Keratinocyte (primary cell): ENCODE measurements at regions not wholly inside any gene's neighbourhood (a gene's known extent, or its start where the extent isn't known, plus 50 kb on each side); places are given as distances from the start of the nearest gene placed in this dataset.
A peak's percentile ranks its signal among the peaks of the same experiment; 100 is the strongest.

Source experiments
- DNase-seq: peaks from one replicate; pipeline ENCODE4 v3.0.0-alpha.2; 2011; ENCODE audit warnings: low read depth, missing footprints, low spot score
- FAIRE-seq: peaks from 2 replicates; lab custom pipeline; 2011; peaks lifted over from hg19 to GRCh38; lab: Jason Lieb, UNC
- H2AFZ ChIP-seq: 2 replicates; pipeline ENCODE4 v1.6.0; 2012; ENCODE audit warnings: low read length, control low read depth, inconsistent platforms; ENCODE audit not compliant: control insufficient read depth
- H3K27ac ChIP-seq: 2 replicates; pipeline ENCODE4 v1.5.1; 2011; ENCODE audit warnings: low read length; ENCODE audit not compliant: control insufficient read depth, insufficient read depth
- H3K27me3 ChIP-seq: 3 replicates; pipeline ENCODE4 v1.6.0; 2011; ENCODE audit warnings: low read length; ENCODE audit not compliant: control insufficient read depth, insufficient read depth; ENCODE audit errors: extremely low read depth
- H3K36me3 ChIP-seq, 2 experiments: 2 replicates in 1 of 2; 3 replicates in 1 of 2; pipeline ENCODE4 v1.5.1; 2011; ENCODE audit warnings: low read length in 2 of 2, mild to moderate bottlenecking in 1 of 2; ENCODE audit not compliant: control insufficient read depth in 2 of 2, insufficient read depth in 2 of 2; ENCODE audit errors: extremely low read depth in 1 of 2
- H3K4me1 ChIP-seq: 3 replicates; pipeline ENCODE4 v1.5.1; 2011; ENCODE audit warnings: low read length; ENCODE audit not compliant: control insufficient read depth, insufficient read depth; ENCODE audit errors: extremely low read depth
- H3K4me2 ChIP-seq: 3 replicates; pipeline ENCODE4 v1.6.0; 2011; ENCODE audit warnings: low read depth, low read length; ENCODE audit not compliant: control insufficient read depth, insufficient read depth; ENCODE audit errors: extremely low read depth
- H3K4me3 ChIP-seq, 3 experiments: fragments of 200-600 bp in 1 of 3; sonication (generic) in 1 of 3; 2 replicates in 2 of 3; 3 replicates in 1 of 3; pipeline ENCODE4 v1.5.1; 2011 to 2016; ENCODE audit warnings: low read length in 3 of 3, mild to moderate bottlenecking in 3 of 3, control low read depth in 2 of 3, inconsistent platforms in 1 of 3, low read depth in 1 of 3, mixed read lengths in 1 of 3, mixed run types in 1 of 3, moderate library complexity in 1 of 3; ENCODE audit not compliant: control insufficient read depth in 2 of 3, insufficient read depth in 2 of 3; ENCODE audit errors: extremely low read depth in 1 of 3
- H3K79me2 ChIP-seq: 2 replicates; pipeline ENCODE4 v1.6.0; 2012; ENCODE audit warnings: low read length; ENCODE audit not compliant: control insufficient read depth, insufficient read depth
- H3K9ac ChIP-seq: 3 replicates; pipeline ENCODE4 v1.6.0; 2011; ENCODE audit warnings: low read length; ENCODE audit not compliant: control insufficient read depth, insufficient read depth; ENCODE audit errors: extremely low read depth
- H3K9me1 ChIP-seq: 3 replicates; pipeline ENCODE4 v1.6.0; 2011; ENCODE audit warnings: low read length; ENCODE audit not compliant: control insufficient read depth, insufficient read depth; ENCODE audit errors: extremely low read depth
- H3K9me3 ChIP-seq: 2 replicates; pipeline ENCODE4 v1.5.1; 2012; ENCODE audit warnings: low read depth, low read length; ENCODE audit not compliant: control insufficient read depth
- H4K20me1 ChIP-seq: 3 replicates; pipeline ENCODE4 v1.6.0; 2011; ENCODE audit warnings: low read length; ENCODE audit not compliant: control insufficient read depth, insufficient read depth; ENCODE audit errors: extremely low read depth
- EZH2 ChIP-seq: IDR thresholded peaks from one replicate; pipeline ENCODE4 v1.6.1; 2012; ENCODE audit warnings: inconsistent platforms, mild to moderate bottlenecking, low read length, moderate library complexity
- dilution Hi-C: fragments of 300-500 bp; cut with MboI; formaldehyde crosslinking; loops from one replicate; pipeline ENCODE4 v1.7.0; 2020; ENCODE audit warnings: low sequenced_read_pairs; ENCODE audit not compliant: extremely low pct_ligation_motif_present
- TF ChIP-seq, protein P1 (sequence below), 3 experiments: IDR thresholded peaks in 1 of 3; conservative IDR thresholded peaks in 1 of 3; optimal IDR thresholded peaks in 1 of 3; 2 replicates in 2 of 3; 3 replicates in 1 of 3; pipeline versions ENCODE3 to v1.5.1; 2011; ENCODE audit warnings: low read length in 3 of 3, mild to moderate bottlenecking in 3 of 3, moderate library complexity in 2 of 3, control low read depth in 1 of 3, inconsistent platforms in 1 of 3; ENCODE audit not compliant: insufficient read depth in 2 of 3; ENCODE audit errors: extremely low read depth in 1 of 3

GRCh38 chr15:39199076-39199475 is 381.8 kb upstream of the THBS1 start:
- H3K9me1 ChIP-seq = no peaks in the 10 kb centered on the region
- peak overlapping the region; percentile 93 for H3K27ac ChIP-seq
- dilution Hi-C loops = no loop called here

DNA sequence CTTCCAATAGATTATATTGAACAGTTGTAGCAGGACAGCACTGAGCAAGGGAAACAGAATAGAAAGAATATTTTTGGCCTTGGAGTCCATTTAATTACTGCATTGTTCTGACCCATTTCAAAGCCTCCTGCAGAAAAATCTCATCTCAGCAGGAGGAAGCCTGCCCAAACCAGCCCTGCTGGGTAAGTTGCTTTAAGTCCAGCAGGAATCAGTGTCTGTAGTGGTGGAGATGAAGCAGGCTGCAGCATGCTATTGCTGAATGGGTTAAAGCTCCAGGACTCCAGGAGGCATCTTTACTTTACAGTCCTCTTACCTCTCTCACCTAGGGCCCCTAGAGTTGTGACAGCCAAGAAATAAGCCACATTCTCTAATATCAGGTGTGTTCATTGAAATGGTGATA is 380.3 kb upstream of the THBS1 start:
- dilution Hi-C loops = no loop called here
- FAIRE-seq = peak; percentile 71

More at GRCh38 chr15:39199076-39199475, 381.8 kb upstream of the THBS1 start:
- Histone ChIP-seq H2AFZ (no peak overlapping the region), H3K9ac (peak overlapping the region; percentile 38), H3K4me3 (no peak overlapping the region), H4K20me1 (no peaks in the 10 kb centered on the region), H3K4me1 (peaks cover 92% of the 10 kb centered on the region), H3K27me3 (no peaks in the 10 kb centered on the region), H3K79me2 (peaks cover 9% of the 10 kb centered on the region), H3K36me3 (no peaks in the 10 kb centered on the region), H3K4me2 (peak overlapping the region; percentile 9), H3K9me3 (no peaks in the 10 kb centered on the region)
- no peak for TF ChIP-seq EZH2
- TF ChIP-seq, protein P1, sequence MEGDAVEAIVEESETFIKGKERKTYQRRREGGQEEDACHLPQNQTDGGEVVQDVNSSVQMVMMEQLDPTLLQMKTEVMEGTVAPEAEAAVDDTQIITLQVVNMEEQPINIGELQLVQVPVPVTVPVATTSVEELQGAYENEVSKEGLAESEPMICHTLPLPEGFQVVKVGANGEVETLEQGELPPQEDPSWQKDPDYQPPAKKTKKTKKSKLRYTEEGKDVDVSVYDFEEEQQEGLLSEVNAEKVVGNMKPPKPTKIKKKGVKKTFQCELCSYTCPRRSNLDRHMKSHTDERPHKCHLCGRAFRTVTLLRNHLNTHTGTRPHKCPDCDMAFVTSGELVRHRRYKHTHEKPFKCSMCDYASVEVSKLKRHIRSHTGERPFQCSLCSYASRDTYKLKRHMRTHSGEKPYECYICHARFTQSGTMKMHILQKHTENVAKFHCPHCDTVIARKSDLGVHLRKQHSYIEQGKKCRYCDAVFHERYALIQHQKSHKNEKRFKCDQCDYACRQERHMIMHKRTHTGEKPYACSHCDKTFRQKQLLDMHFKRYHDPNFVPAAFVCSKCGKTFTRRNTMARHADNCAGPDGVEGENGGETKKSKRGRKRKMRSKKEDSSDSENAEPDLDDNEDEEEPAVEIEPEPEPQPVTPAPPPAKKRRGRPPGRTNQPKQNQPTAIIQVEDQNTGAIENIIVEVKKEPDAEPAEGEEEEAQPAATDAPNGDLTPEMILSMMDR (optimal IDR thresholded peaks at IDR 0.05 in 1 of 3, IDR thresholded peaks at IDR 0.05 in 1 of 3, conservative IDR thresholded peaks at IDR 0.05 in 1 of 3; ENCODE audit: extremely low read depth in 1 of 3, insufficient read depth in 2 of 3, low read length in 3 of 3) = no peak
- DNase-seq (no peak), FAIRE-seq (peak; percentile 61)

More for the DNA sequence above, 380.3 kb upstream of the THBS1 start:
- Histone ChIP-seq H3K9ac (peak overlapping the region; percentile 48), H3K9me3 (no peaks in the 10 kb centered on the region), H3K4me3 (no peak overlapping the region), H3K9me1 (no peaks in the 10 kb centered on the region), H3K4me2 (peak overlapping the region; percentile 50), H3K27ac (peak overlapping the region; percentile 56), H4K20me1 (no peaks in the 10 kb centered on the region), H3K27me3 (no peaks in the 10 kb centered on the region), H3K79me2 (no peaks in the 10 kb centered on the region), H3K36me3 (no peaks in the 10 kb centered on the region), H3K4me1 (peaks cover 91% of the 10 kb centered on the region), H2AFZ (no peak overlapping the region)
- no peak for TF ChIP-seq EZH2
- TF ChIP-seq, protein P1 (optimal IDR thresholded peaks at IDR 0.05 in 1 of 3, IDR thresholded peaks at IDR 0.05 in 1 of 3, conservative IDR thresholded peaks at IDR 0.05 in 1 of 3; ENCODE audit: extremely low read depth in 1 of 3, insufficient read depth in 2 of 3, low read length in 3 of 3) = no peak
- no peak for DNase-seq
